ENCODE measurements at regions not wholly inside any gene's neighbourhood (a gene's known extent, or its start where the extent isn't known, plus 50 kb on each side); places are given as distances from the start of the nearest gene placed in this dataset.

DNA sequence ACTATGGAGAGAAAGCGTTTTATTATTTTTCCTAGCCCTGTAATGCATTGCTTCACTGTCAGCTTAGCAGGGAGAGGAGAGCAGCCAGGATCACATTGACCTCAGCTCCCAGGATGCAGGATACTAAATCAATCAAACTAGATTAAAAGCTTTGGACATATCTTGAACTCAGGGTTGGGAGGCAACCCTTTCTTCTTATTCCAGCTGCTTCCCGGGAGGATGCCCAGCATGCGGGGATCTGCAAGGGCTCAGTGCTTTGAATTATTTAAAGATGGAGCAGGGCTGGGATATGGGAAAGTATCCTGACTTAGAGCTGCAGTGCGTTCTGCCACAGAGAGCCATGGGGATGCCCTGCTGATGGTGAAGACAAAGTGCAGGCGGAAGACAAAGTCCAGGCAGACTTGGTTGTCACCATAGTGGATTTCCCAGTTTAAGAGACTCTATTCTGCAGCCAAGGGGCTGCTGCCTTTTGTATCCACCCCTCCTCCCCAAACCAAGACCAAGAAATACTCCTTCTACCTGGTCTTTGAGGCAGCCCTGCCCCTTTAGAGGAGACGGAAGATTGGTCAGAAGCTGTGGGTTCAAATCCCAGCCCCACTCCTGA lies 1035.0 kb downstream of the TBC1D22A start:
- H3K4me1 ChIP-seq (ENCODE audit: insufficient read depth, low read length): no peaks in the 10 kb centered on the region

DNA sequence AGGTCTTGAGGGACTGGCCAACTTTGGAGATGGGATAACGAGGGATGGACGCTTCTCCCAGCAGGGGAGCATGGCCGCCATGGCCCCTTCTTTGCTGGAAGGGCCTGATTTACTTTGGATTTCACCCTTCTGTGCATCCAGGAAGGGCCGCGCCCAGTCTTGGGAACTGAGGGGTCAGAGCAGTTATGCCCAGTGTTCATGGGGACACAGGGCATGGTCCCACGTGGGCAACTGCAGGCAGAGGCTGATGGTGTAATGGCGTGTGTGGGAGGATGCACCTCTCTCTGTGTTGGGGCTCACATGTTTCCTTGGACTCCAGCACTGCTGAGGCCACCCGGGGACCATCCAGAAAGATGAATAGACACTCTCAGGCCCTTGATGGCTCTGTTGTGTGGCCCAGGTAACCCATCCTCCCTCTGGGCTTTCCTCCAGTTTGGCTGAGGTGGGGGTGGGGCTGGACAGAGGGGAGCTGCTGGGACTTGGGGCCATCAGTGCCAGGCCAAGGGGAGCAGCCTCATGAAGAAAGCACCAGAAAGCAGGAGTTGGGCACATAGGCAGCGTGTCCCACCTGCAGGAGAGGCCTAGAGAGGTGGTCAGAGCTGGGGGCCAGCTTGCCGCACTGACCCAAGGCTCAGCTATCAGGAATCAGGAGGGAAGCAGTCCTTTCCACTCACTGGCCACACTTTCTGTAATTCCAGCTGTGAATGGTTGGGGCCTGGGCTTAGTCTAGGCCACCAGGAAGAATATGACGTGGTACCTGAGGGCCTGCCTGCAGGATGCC lies 1033.9 kb downstream of the TBC1D22A start:
- intact Hi-C loops (cut with micrococcal nuclease): no loop called here
- no peak for ATAC-seq

More for the DNA sequence above, 1035.0 kb downstream of the TBC1D22A start:
- DNase-seq (no peak), ATAC-seq (no peak)
- Histone ChIP-seq H3K79me2 (ENCODE audit: low read length) (no peaks in the 10 kb centered on the region), H3K27ac (ENCODE audit: low read length) (no peak overlapping the region), H3K27me3 (ENCODE audit: low read length) (no peaks in the 10 kb centered on the region), H3K9ac (ENCODE audit: low read length) (no peak overlapping the region), H4K20me1 (ENCODE audit: low read length) (no peaks in the 10 kb centered on the region), H3K4me3 (ENCODE audit: low read length) (no peak overlapping the region), H3K36me3 (ENCODE audit: low read depth, low read length) (0 out of 2 replicates have a peak, but pooled peaks cover 5% of the 10 kb centered on the region), H3K9me2 (replicated peaks; ENCODE audit: low read length) (no peaks in the 10 kb centered on the region), H3F3A (ENCODE audit: low read length, unreplicated experiment) (no peaks in the 10 kb centered on the region), H3K4me2 (ENCODE audit: low read length) (no peak overlapping the region), H2AFZ (ENCODE audit: low read length) (no peak overlapping the region), H3K9me3 (ENCODE audit: low read length) (no peaks in the 10 kb centered on the region)
- POLR2A ChIA-PET (ENCODE audit: unreplicated experiment): no interaction called here
- no TSS peak for BruUV-seq (replicated peaks)
- CTCF ChIA-PET: no interaction called here
- TF ChIP-seq, protein P1, sequence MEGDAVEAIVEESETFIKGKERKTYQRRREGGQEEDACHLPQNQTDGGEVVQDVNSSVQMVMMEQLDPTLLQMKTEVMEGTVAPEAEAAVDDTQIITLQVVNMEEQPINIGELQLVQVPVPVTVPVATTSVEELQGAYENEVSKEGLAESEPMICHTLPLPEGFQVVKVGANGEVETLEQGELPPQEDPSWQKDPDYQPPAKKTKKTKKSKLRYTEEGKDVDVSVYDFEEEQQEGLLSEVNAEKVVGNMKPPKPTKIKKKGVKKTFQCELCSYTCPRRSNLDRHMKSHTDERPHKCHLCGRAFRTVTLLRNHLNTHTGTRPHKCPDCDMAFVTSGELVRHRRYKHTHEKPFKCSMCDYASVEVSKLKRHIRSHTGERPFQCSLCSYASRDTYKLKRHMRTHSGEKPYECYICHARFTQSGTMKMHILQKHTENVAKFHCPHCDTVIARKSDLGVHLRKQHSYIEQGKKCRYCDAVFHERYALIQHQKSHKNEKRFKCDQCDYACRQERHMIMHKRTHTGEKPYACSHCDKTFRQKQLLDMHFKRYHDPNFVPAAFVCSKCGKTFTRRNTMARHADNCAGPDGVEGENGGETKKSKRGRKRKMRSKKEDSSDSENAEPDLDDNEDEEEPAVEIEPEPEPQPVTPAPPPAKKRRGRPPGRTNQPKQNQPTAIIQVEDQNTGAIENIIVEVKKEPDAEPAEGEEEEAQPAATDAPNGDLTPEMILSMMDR (conservative IDR thresholded peaks at IDR 0.05; ENCODE audit: low read depth, low read length): no peak
- no peak for TF ChIP-seq EZH2phosphoT487 (IDR thresholded peaks at IDR 0.05; ENCODE audit: borderline replicate concordance, low read length)
- no peak for TF ChIP-seq EZH2 (IDR thresholded peaks at IDR 0.05; ENCODE audit: low read length, unreplicated experiment)
- intact Hi-C loops (cut with micrococcal nuclease): no loop called here

More for the DNA sequence above, 1033.9 kb downstream of the TBC1D22A start:
- ChIA-PET CTCF (no interaction called here), POLR2A (ENCODE audit: unreplicated experiment) (no interaction called here)
- 0 out of 2 replicates have a peak, but pooled peaks cover 5% of the 10 kb centered on the region for H3K36me3 ChIP-seq (ENCODE audit: low read depth, low read length)
- no peaks in the 10 kb centered on the region for H3F3A ChIP-seq (ENCODE audit: low read length, unreplicated experiment)
- no peaks in the 10 kb centered on the region for H4K20me1 ChIP-seq (ENCODE audit: low read length)
- H3K9me3 ChIP-seq (ENCODE audit: low read length): no peaks in the 10 kb centered on the region
- H3K4me3 ChIP-seq (ENCODE audit: low read length): no peak overlapping the region
- no TSS peak for BruUV-seq (replicated peaks)
- H3K4me1 ChIP-seq (ENCODE audit: insufficient read depth, low read length): no peaks in the 10 kb centered on the region
- no peaks in the 10 kb centered on the region for H3K27me3 ChIP-seq (ENCODE audit: low read length)
- H3K9me2 ChIP-seq (replicated peaks; ENCODE audit: low read length): no peaks in the 10 kb centered on the region
- no peak for DNase-seq
- no peak overlapping the region for H2AFZ ChIP-seq (ENCODE audit: low read length)
- H3K4me2 ChIP-seq (ENCODE audit: low read length): no peak overlapping the region
- TF ChIP-seq EZH2 (IDR thresholded peaks at IDR 0.05; ENCODE audit: low read length, unreplicated experiment): no peak
- no peak for TF ChIP-seq EZH2phosphoT487 (IDR thresholded peaks at IDR 0.05; ENCODE audit: borderline replicate concordance, low read length)
- TF ChIP-seq, protein P1 (conservative IDR thresholded peaks at IDR 0.05; ENCODE audit: low read depth, low read length): no peak
- H3K27ac ChIP-seq (ENCODE audit: low read length): no peak overlapping the region
- H3K9ac ChIP-seq (ENCODE audit: low read length): no peak overlapping the region
- H3K79me2 ChIP-seq (ENCODE audit: low read length): no peaks in the 10 kb centered on the region

Measured in PC-3 (cell line).